GM12891 (cell line): ENCODE measurements at regions not wholly inside any gene's neighbourhood (a gene's known extent, or its start where the extent isn't known, plus 50 kb on each side); places are given as distances from the start of the nearest gene placed in this dataset.
"Not testable (repeated sequence)": the region's sequence is repeated elsewhere in the genome, so short reads cannot be mapped to it uniquely, and the experiment has no call there.

Experiments
- DNase-seq: peaks from one replicate; pipeline ENCODE4 v3.0.0; 2011; ENCODE audit warnings: low spot score; ENCODE audit not compliant: insufficient read length
- FAIRE-seq: peaks from 2 replicates; lab custom pipeline; 2011; peaks lifted over from hg19 to GRCh38; lab: Jason Lieb, UNC
- PAX5 ChIP-seq: IDR thresholded peaks from 2 replicates; pipeline ENCODE4 v1.6.1; 2011; ENCODE audit warnings: low read length, moderate library complexity, mild to moderate bottlenecking; ENCODE audit not compliant: insufficient read depth, severe bottlenecking
- POLR2A ChIP-seq: IDR thresholded peaks from 2 replicates; pipeline ENCODE4 v1.6.1; 2011; ENCODE audit warnings: low read depth, low read length, control low read depth
- POLR2AphosphoS5 ChIP-seq: IDR thresholded peaks from 2 replicates; pipeline ENCODE4 v1.6.1; 2011; ENCODE audit warnings: low read depth, low read length, control low read depth
- POU2F2 ChIP-seq: IDR thresholded peaks from 2 replicates; pipeline ENCODE4 v1.6.1; 2011; ENCODE audit warnings: low read depth, mild to moderate bottlenecking, control low read depth, low read length, moderate library complexity
- SPI1 ChIP-seq: IDR thresholded peaks from 2 replicates; pipeline ENCODE4 v1.6.1; 2011; ENCODE audit warnings: low read depth, low read length, control low read depth
- TAF1 ChIP-seq: IDR thresholded peaks from 2 replicates; pipeline ENCODE4 v1.6.1; 2011; ENCODE audit warnings: low read depth, low read length, control low read depth

DNA sequence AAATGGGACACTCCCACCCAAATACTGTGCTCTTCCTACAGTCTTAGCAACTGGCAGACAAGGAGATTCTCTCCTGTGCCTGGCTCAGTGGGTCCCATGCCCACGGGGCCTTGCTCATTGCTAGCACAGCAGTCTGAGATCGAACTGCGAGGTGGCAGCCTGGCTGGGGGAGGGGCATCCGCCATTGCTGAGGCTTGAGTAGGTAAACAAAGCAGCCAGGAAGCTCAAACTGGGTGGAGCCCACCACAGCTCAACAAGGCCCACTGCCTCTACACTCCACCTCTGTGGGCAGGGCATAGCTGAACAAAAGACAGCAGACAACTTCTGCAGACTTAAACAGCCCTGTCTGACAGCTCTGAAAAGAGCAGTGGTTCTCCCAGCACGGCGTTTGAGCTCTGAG is 174.8 kb downstream of the COL12A1 start:
- DNase-seq, FAIRE-seq: not testable (repeated sequence)

DNA sequence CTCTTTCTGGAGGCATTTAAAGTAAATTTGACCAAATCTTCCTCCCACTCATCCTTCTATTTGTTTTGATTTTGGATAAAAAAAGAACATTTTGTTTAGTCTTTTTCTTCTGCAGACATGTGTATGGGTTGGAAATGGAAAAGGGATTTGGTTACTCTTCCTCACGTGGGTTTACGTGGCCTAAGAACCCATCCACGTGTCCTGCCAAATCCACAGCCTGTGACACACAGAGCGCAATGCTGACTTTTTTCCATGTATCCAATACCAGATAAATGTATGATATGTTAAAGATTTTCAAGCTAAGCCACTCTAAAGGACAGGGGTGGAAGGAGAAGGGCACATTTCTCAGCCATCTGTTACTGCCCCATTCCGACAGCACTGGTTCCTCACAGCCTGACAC is 176.5 kb downstream of the COL12A1 start:
- DNase-seq = no peak
- no peak for TF ChIP-seq POLR2A
- no peak for TF ChIP-seq POLR2AphosphoS5
- no peak for TF ChIP-seq TAF1
- TF ChIP-seq PAX5 = no peak
- no peak for TF ChIP-seq POU2F2
- no peak for TF ChIP-seq SPI1
- no peak for FAIRE-seq

DNA sequence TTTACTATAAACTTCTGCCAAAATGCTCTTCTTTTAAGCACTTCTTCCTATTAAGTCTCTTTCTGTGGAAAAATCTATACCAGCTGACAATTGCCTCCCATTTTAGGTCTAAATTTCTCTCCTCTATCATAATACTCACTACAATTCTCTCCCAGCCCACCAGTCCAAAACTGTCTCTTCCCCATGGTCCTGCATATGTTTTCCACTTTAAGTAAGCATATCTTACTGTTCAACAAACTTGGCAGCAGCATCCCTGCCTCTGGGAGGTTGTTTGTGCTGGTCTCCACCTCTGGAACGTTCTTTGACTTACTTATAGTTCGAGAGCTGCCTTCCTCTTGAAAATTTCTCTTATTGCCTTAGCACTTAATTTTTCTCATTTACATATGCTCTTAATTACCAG is 180.5 kb downstream of the COL12A1 start:
- DNase-seq (no peak), FAIRE-seq (no peak)
- TF ChIP-seq POLR2AphosphoS5 (no peak), POU2F2 (no peak), TAF1 (no peak), POLR2A (no peak), SPI1 (no peak), PAX5 (no peak)

DNA sequence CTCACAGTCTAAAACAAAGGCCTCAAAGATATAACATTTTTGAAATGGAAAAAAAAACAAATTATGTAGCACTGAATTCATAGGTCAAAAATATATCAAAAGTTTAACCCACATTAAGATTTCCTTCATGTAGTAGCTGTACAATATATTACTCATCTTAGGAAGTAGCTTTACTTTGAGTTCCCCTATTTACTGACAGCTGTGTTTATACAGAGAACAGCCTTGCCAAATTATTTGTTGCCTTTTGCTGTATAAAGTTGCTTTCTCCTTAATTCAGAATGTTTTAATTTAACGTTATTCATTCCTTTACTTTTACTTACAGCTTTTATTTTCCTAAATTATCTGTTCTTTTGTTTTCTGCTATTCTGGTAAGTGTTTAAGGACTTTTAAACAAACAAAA is 181.0 kb downstream of the COL12A1 start:
- DNase-seq = no peak
- TF ChIP-seq POU2F2 (no peak), PAX5 (no peak), POLR2AphosphoS5 (no peak), TAF1 (no peak), POLR2A (no peak), SPI1 (no peak)
- no peak for FAIRE-seq

DNA sequence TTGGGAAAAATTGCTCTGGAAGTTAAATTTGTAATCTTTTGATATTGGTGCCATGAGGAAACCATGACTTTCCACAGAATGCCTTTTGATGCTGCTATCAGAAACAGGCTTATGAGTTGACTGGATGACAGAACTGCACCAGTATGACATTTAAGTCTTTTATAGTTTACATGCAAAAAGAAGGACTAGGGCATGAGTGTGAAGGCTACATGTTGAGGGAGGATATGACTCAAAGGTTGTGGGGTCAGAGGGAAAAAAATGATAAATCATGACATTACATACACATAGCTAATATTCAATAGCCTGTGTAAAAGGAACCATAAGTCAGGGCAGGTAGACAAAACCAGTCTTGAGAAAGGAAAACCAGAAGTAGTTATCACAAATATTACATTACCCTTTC is 182.2 kb downstream of the COL12A1 start:
- no peak for DNase-seq
- no peak for FAIRE-seq
- no peak for TF ChIP-seq SPI1
- no peak for TF ChIP-seq TAF1
- no peak for TF ChIP-seq PAX5
- TF ChIP-seq POLR2A = no peak
- no peak for TF ChIP-seq POU2F2
- TF ChIP-seq POLR2AphosphoS5 = no peak

DNA sequence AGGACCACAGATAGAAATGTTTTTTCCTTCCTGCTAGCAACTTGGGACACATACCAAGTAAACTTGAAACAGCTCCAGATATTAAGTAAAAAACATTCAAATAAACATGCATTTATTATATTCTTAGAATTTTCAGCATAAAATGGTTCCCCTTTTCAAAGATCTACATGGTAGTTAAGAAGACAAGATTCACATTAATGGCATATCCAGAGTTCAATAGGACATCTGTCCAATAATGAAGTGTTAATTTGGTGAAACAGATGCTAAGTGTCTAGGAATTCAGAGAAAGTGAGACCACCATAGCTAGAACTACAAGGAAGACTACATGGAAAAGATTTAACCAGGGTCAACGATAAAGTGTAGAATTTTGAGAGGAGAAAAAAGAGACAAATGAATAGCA is 184.9 kb downstream of the COL12A1 start:
- no peak for TF ChIP-seq SPI1
- no peak for TF ChIP-seq PAX5
- no peak for TF ChIP-seq POU2F2
- no peak for TF ChIP-seq TAF1
- no peak for TF ChIP-seq POLR2A
- TF ChIP-seq POLR2AphosphoS5 = no peak
- no peak for FAIRE-seq
- DNase-seq = no peak

DNA sequence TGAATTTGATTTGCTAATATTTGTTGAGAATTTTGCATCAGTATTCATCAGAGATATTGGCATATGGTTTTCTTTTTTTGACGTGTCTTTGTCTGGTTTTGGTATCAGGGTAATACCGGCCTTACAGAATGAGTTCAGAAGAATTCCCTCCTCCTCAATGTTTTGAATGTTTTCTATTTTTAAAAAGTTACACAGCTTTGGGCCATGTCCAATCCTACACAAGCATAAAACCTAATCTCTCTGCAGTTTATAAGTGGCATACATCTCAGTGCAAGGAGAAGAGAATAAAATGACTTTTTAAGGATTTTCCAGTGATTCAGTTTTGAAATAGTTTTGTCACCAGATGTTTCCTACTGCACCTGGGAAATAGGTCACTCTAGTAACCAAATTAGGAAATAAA is 185.5 kb downstream of the COL12A1 start:
- TF ChIP-seq POLR2AphosphoS5 (no peak), POLR2A (no peak), POU2F2 (no peak), SPI1 (no peak), PAX5 (no peak), TAF1 (no peak)
- FAIRE-seq = no peak
- no peak for DNase-seq

DNA sequence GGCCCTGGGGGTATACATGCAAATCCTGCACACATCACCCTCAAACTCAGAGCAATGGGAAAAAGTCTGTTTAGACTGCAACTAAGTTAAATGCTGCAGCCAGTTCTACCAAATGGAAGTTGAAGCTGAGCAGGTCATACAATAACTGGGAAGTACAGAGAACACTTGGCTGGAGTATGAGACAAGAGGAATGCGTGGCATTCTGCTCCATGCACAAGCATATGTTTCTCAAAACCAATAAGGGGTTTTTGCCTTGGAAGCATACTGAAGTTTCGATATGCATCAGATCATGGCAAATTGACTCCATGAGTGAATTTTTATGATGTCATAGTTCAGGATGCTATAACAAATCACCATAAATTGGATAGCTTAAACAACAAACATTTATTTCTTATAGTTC is 193.8 kb downstream of the COL12A1 start:
- TF ChIP-seq PAX5 (no peak), TAF1 (no peak), POU2F2 (no peak), POLR2A (no peak), POLR2AphosphoS5 (no peak), SPI1 (no peak)
- DNase-seq (no peak), FAIRE-seq (no peak)

DNA sequence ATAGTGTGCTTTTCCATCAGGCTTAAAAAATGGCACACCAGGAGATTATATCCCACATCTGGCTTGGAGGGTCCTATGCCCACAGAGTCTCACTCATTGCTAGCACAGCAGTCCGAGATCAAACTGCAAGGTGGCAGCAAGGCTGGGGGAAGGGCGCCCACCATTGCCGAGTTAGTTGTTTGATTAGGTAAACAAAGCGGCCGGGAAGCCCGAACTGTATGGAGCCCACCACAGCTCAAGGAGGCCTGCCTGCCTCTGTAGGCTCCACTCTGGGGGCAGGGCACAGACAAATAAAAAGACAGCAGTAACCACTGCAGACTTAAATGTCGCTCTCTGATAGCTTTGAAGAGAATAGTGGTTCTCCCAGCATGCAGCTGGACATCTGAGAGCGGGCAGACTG is 201.9 kb downstream of the COL12A1 start:
- not testable (repeated sequence) for DNase-seq, FAIRE-seq

DNA sequence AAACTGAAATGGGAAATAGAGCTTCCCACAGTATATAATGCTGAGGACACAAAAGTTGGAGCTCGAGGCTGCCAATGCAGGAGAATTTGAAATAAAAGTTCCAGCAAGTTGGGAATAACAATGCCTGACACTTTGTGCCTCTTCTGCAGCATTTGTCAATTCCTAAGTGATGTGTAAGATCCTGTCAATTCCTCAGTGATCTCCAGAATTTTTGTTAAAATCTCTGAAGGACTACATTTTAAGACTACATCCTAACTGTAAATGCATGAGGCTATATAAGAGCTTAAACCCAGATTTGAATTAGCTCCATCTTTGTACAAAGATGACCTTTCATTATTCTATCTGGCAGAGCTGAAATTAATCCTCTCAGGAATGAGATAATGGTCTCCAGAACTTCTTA is 208.2 kb downstream of the COL12A1 start:
- FAIRE-seq = no peak
- DNase-seq = no peak
- TF ChIP-seq PAX5 (no peak), TAF1 (no peak), POLR2AphosphoS5 (no peak), SPI1 (no peak), POLR2A (no peak), POU2F2 (no peak)

DNA sequence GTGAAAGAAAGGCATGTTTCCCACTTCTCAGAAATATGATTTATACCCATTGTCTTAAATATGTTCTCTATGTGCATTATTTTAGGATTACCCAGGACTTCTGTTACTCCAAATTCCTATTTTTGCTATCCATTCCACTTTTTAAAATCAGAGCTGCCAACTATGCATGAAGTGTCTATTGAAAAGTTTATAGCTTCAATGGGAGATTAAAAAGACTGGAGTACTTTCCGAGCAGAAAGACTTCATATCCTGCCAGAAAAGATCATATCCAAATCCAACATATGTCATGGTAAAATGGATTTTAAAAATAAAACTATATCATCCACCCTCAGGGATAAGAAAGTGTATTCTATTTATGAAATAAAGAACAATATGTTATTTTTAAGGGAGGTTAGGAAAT is 212.7 kb downstream of the COL12A1 start:
- DNase-seq (no peak), FAIRE-seq (no peak)
- no peak for TF ChIP-seq POLR2A
- TF ChIP-seq TAF1 = no peak
- no peak for TF ChIP-seq PAX5
- TF ChIP-seq POLR2AphosphoS5 = no peak

DNA sequence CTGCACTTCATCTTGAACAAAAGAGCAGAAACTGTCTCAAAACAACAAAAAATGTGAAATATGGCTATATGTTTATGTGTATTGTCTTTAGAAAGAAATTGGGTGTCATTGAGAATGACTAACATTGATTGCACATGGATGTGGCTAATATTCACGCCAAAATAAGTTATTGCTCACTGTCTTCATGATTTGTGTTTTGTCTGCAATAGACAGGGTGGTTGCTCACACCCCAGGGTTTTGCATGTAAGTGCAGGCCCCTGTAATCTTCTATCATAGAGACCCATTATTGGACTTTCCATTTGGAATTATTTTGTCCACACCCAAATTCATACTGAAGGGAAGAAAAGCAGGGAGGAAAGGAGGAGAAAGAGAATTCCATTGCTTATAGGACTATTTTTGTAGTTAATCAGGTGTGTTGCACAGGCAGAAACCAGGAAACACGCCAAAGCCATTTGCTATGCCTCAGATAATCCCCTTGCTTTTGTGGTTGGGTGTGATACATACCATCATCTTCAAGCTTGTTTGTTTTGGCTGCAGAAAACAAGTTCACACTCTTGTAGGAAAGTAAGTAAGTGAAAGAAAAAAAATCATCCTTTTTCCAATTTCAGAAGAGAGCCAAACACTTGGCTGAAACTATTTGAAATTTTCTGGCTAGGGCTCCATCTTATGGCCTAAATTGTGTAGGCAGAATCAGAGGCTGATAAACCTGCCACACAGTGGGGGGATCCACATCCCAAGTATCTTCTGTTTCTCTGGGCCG is 214.1 kb downstream of the COL12A1 start:
- FAIRE-seq (no peak), DNase-seq (no peak)
- TF ChIP-seq PAX5 (no peak), TAF1 (no peak), SPI1 (no peak), POLR2AphosphoS5 (no peak)
